ENCODE measurements at regions not wholly inside any gene's neighbourhood (a gene's known extent, or its start where the extent isn't known, plus 50 kb on each side); places are given as distances from the start of the nearest gene placed in this dataset.
A peak's percentile ranks its signal among the peaks of the same experiment; 100 is the strongest.

DNA sequence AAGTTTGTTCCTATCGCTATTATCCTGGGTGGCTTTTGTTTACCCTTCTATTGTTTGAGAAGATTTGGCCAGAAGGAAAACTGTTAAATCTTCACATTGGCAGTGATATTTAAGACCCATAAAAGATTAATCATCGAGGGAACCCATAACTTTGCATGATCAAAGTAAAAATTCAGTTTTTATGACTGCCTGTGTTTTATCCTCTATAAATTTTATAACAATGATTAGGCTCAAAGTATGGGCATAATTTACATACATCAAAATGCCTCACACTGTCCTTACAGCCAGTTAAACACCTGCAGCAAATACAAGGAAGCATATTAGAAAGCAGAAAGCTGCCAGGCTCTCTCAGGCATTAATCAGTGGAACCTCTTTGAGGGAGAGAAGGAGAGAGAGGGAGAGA, 289.1 kb downstream of the ICOS start:
- Histone ChIP-seq H3K4me3 (ENCODE audit: low read depth in 1 of 2, low read length in 2 of 2) (no peak overlapping the region), H3K27ac (ENCODE audit: low read depth in 2 of 2, low read length in 1 of 2) (no peak overlapping the region), H3K36me3 (ENCODE audit: control insufficient read depth in 2 of 2, insufficient read depth in 2 of 2, low read length in 1 of 2) (no peaks in the 10 kb centered on the region), H3K27me3 (ENCODE audit: control insufficient read depth in 1 of 2, insufficient read depth in 2 of 2, low read length in 2 of 2) (no peaks in the 10 kb centered on the region), H3K4me1 (ENCODE audit: control insufficient read depth in 2 of 2, insufficient read depth in 2 of 2, low read length in 1 of 2) (no peaks in the 10 kb centered on the region), H3K9me3 (ENCODE audit: control insufficient read depth in 2 of 2, insufficient read depth in 1 of 2, low read depth in 1 of 2, low read length in 1 of 2) (no peaks in the 10 kb centered on the region)
- 45% methylated on average over 2 of the region's 2 CpGs for WGBS, 2 donors

DNA sequence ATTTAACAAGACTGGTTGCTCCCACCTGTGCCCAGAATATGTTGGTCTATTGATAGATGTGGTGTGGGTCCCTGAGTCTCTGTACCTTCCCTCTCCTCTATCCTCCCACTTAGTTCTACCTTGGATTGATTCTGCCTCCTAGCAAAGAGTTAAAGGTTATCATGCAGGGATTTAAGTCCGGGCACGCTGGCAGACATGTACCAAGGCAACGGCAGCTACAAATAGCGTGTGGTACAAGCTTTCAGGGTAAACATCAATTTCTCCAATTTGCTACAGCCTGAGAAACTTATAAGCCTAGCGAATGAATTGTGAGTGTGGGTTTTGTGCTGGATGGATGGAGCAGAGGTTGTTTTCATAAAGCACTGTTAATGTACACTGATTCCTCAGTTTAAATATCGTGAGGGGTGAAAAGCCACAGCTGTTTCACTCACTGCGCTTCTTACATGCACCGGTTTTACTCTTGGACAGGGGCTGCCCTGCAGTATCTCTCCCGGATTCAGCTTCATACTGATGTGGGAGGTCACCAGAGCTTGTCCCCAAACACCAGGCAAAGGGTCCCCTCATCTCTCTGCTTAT, 289.8 kb downstream of the ICOS start:
- no peaks in the 10 kb centered on the region for H3K4me1 ChIP-seq (ENCODE audit: control insufficient read depth in 2 of 2, insufficient read depth in 2 of 2, low read length in 1 of 2)
- H3K27me3 ChIP-seq (ENCODE audit: control insufficient read depth in 1 of 2, insufficient read depth in 2 of 2, low read length in 2 of 2): no peaks in the 10 kb centered on the region
- WGBS, 2 donors: 36 to 38% methylated on average over 9 of the region's 9 CpGs
- H3K36me3 ChIP-seq (ENCODE audit: control insufficient read depth in 2 of 2, insufficient read depth in 2 of 2, low read length in 1 of 2): no peaks in the 10 kb centered on the region
- H3K4me3 ChIP-seq (ENCODE audit: low read depth in 1 of 2, low read length in 2 of 2): no peak overlapping the region
- no peak overlapping the region for H3K27ac ChIP-seq (ENCODE audit: low read depth in 2 of 2, low read length in 1 of 2)
- no peaks in the 10 kb centered on the region for H3K9me3 ChIP-seq (ENCODE audit: control insufficient read depth in 2 of 2, insufficient read depth in 1 of 2, low read depth in 1 of 2, low read length in 1 of 2)

DNA sequence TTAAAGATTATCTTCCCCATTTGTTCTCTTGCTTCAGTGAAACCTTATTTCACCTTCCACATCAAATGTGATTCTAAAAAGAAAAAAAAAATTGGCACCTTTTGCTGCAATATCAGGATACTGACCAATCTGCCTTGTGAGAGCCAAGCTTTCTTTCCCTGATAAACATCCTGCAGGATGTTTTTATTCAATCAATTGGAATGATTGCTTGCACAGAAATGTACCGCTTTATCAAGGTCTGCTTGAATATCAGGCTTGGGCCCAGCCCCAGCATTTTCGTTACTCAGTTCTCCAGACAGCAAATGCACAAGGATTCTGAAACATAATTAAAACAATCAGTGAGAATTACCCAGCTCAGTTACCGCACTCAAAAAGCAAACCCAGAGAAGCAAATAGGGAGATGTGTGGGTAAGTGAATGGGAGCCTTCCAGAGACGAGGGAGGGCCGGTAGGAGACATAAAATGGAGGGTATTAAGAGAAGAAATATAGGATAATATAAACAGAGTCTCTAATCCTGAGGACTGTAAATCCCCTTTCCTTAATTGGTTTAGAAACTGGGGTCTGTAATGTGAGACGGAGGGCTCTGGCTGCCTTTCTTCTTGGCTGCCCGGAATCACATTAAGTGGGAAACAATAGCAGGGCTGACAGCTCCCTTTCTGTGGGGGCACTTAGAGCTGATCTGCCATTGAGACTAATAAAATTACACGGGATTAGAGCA, 291.8 kb downstream of the ICOS start:
- Histone ChIP-seq H3K27me3 (ENCODE audit: control insufficient read depth in 1 of 2, insufficient read depth in 2 of 2, low read length in 2 of 2) (no peaks in the 10 kb centered on the region), H3K9me3 (ENCODE audit: control insufficient read depth in 2 of 2, insufficient read depth in 1 of 2, low read depth in 1 of 2, low read length in 1 of 2) (no peaks in the 10 kb centered on the region), H3K36me3 (ENCODE audit: control insufficient read depth in 2 of 2, insufficient read depth in 2 of 2, low read length in 1 of 2) (no peaks in the 10 kb centered on the region), H3K4me1 (ENCODE audit: control insufficient read depth in 2 of 2, insufficient read depth in 2 of 2, low read length in 1 of 2) (no peaks in the 10 kb centered on the region), H3K27ac (ENCODE audit: low read depth in 2 of 2, low read length in 1 of 2) (peak overlapping the region in 1 of 2 donors; percentile 9), H3K4me3 (ENCODE audit: low read depth in 1 of 2, low read length in 2 of 2) (no peak overlapping the region)
- WGBS, 2 donors: 66 to 67% methylated on average over 8 of the region's 8 CpGs

DNA sequence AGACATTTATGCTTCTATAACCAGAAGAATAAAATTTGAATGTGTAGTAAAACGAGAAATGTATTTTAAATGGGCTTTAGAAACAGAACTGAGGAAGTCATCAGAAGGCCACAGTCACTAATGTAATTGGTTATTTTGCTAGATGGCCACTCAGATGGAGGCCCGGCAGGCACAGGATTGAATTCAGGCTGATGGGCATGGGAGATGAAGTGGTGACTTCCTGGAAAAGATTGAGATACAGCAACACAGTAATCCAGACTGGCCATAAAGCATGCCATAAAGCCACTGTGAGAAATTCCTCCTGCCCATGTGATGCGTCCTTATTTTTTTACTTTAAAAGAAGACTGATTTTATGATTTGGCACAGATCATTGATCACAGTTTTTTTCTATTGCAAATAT, 297.7 kb downstream of the ICOS start:
- no peak overlapping the region for H3K27ac ChIP-seq (ENCODE audit: low read depth in 2 of 2, low read length in 1 of 2)
- H3K36me3 ChIP-seq (ENCODE audit: control insufficient read depth in 2 of 2, insufficient read depth in 2 of 2, low read length in 1 of 2): no peaks in the 10 kb centered on the region
- no peaks in the 10 kb centered on the region for H3K27me3 ChIP-seq (ENCODE audit: control insufficient read depth in 1 of 2, insufficient read depth in 2 of 2, low read length in 2 of 2)
- no peak overlapping the region for H3K4me3 ChIP-seq (ENCODE audit: low read depth in 1 of 2, low read length in 2 of 2)
- 90 to 91% methylated on average over 3 of the region's 3 CpGs for WGBS, 2 donors
- H3K9me3 ChIP-seq (ENCODE audit: control insufficient read depth in 2 of 2, insufficient read depth in 1 of 2, low read depth in 1 of 2, low read length in 1 of 2): no peaks in the 10 kb centered on the region
- no peaks in the 10 kb centered on the region for H3K4me1 ChIP-seq (ENCODE audit: control insufficient read depth in 2 of 2, insufficient read depth in 2 of 2, low read length in 1 of 2)

DNA sequence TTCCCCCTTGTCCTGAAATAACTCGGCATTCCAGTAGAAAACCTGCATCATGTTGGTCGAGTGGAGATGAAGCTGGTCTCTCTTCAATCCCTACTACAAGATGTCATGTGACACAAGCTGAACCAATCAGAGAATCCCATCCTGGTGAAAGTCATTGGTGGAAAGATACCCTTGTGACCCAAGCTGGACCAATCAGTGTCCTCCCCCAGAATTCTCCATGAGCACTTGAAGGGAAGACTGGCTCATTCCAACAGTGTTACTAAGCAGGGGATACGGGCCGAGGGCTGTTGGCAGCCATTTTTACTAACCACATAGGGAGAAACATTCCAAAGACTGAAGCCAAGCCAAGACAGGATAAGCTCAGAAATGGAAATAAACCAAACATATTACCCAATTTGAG, 298.3 kb downstream of the ICOS start:
- WGBS, 2 donors: 77 to 79% methylated on average over 4 of the region's 4 CpGs
- no peak overlapping the region for H3K27ac ChIP-seq (ENCODE audit: low read depth in 2 of 2, low read length in 1 of 2)

DNA sequence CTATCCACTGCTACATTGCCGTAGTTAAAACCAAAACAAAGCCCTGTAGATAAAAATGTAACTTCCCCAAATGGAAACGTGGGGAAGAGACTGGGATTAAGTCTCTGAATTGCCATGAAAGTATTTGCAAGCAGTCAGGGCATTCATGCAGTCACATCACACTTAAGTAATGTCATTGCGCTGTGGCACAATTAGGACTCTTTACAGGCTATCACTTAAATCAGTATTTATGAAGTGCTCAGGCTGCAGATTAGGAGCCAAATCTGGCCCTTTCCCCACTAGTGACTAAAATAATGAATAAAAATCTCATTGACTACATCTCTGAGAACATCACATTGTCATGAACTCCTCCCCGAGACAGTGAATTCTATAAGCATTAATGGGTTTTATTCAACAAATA, 300.9 kb downstream of the ICOS start:
- no peak overlapping the region for H3K4me3 ChIP-seq (ENCODE audit: low read depth in 1 of 2, low read length in 2 of 2)
- H3K36me3 ChIP-seq (ENCODE audit: control insufficient read depth in 2 of 2, insufficient read depth in 2 of 2, low read length in 1 of 2): no peaks in the 10 kb centered on the region
- no peaks in the 10 kb centered on the region for H3K27me3 ChIP-seq (ENCODE audit: control insufficient read depth in 1 of 2, insufficient read depth in 2 of 2, low read length in 2 of 2)
- H3K4me1 ChIP-seq (ENCODE audit: control insufficient read depth in 2 of 2, insufficient read depth in 2 of 2, low read length in 1 of 2): no peaks in the 10 kb centered on the region
- 77 to 79% methylated on average over 4 of the region's 4 CpGs for WGBS, 2 donors
- H3K27ac ChIP-seq (ENCODE audit: low read depth in 2 of 2, low read length in 1 of 2): no peak overlapping the region
- no peaks in the 10 kb centered on the region for H3K9me3 ChIP-seq (ENCODE audit: control insufficient read depth in 2 of 2, insufficient read depth in 1 of 2, low read depth in 1 of 2, low read length in 1 of 2)

More for the DNA sequence above, 298.3 kb downstream of the ICOS start:
- H3K4me3 ChIP-seq (ENCODE audit: low read depth in 1 of 2, low read length in 2 of 2): no peak overlapping the region
- H3K4me1 ChIP-seq (ENCODE audit: control insufficient read depth in 2 of 2, insufficient read depth in 2 of 2, low read length in 1 of 2): no peaks in the 10 kb centered on the region
- no peaks in the 10 kb centered on the region for H3K9me3 ChIP-seq (ENCODE audit: control insufficient read depth in 2 of 2, insufficient read depth in 1 of 2, low read depth in 1 of 2, low read length in 1 of 2)
- no peaks in the 10 kb centered on the region for H3K36me3 ChIP-seq (ENCODE audit: control insufficient read depth in 2 of 2, insufficient read depth in 2 of 2, low read length in 1 of 2)
- H3K27me3 ChIP-seq (ENCODE audit: control insufficient read depth in 1 of 2, insufficient read depth in 2 of 2, low read length in 2 of 2): no peaks in the 10 kb centered on the region

DNA sequence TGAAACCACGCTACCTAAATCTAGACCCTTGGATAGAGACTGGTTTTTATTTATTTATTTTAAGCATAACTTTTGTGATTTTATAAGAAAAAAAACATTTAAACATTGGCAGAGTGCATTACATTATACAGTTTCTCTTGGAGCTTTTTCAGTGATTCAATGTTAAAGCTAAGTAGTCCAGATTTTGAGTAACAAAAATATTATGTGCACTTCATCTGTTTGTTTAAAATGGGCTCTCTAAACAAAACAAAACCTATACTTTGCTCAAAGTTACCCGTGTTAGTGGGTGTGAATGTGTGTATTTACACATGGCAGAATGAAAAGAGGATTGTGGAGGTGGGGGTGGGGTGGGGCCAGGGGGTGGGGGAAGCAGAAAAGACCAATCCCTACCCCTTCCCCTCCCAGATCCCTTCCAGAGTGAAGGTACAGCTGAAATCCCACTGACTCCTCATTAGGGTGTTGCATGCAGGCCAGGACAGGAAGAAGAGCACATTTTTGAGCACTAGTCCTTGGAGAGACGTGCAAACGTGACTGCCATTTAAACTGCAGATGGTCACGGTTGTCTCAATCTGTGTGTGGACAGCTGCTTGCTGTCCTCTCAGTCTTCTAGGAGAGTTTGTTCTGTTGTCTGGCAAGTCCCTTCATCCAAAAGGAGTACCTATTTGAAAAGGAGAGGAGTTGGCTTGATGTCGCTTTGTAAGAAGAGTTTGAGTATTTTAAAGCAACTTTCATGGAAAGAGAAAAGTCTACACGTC, 303.0 kb downstream of the ICOS start:
- Histone ChIP-seq H3K27ac (ENCODE audit: low read depth in 2 of 2, low read length in 1 of 2) (no peak overlapping the region), H3K36me3 (ENCODE audit: control insufficient read depth in 2 of 2, insufficient read depth in 2 of 2, low read length in 1 of 2) (no peaks in the 10 kb centered on the region), H3K4me3 (ENCODE audit: low read depth in 1 of 2, low read length in 2 of 2) (no peak overlapping the region), H3K4me1 (ENCODE audit: control insufficient read depth in 2 of 2, insufficient read depth in 2 of 2, low read length in 1 of 2) (no peaks in the 10 kb centered on the region), H3K27me3 (ENCODE audit: control insufficient read depth in 1 of 2, insufficient read depth in 2 of 2, low read length in 2 of 2) (no peaks in the 10 kb centered on the region), H3K9me3 (ENCODE audit: control insufficient read depth in 2 of 2, insufficient read depth in 1 of 2, low read depth in 1 of 2, low read length in 1 of 2) (no peaks in the 10 kb centered on the region)
- WGBS, 2 donors: 72 to 77% methylated on average over 7 of the region's 7 CpGs

DNA sequence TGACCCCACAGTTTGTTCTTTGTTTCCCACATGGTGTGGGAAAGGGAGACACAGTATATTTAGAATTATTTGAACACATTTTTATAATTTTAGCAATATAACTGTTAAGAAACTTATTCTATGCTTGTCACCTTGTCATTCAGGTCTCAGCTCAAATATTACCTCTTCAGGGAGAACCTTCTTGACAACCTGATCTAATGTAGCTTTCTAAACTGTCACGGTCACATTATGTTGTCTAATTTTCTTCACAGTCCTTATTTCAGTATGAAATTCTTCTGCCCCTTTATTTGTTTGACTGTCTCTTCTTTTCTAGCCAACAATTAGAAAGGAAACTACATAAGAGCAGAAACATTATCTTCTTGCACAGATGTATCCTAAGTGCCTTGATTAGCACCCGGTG, 304.3 kb upstream of the PARD3B start:
- no peak overlapping the region for H3K4me3 ChIP-seq (ENCODE audit: low read depth in 1 of 2, low read length in 2 of 2)

DNA sequence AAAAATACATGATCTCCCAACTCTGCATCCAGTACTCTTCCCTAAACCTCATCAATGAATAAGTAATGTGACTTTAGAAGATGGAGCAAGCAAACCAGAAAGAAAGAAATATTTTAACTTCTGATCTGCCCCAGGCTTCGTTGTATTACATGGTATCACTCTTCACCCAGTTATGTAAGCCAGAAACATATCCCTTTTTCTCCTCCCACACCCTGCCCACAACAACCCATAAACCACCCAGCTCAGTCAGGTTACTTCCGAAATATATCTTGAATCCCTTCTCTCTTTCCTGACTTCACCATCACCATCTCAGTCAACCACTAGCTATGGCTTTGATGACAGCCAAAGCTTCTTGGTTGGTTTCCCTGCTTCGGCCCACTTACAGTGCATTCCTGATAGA, 295.8 kb upstream of the PARD3B start:
- H3K4me3 ChIP-seq (ENCODE audit: low read depth in 1 of 2, low read length in 2 of 2): no peak overlapping the region
- 94 to 95% methylated on average over 3 of the region's 3 CpGs for WGBS, 2 donors
- H3K27me3 ChIP-seq (ENCODE audit: control insufficient read depth in 1 of 2, insufficient read depth in 2 of 2, low read length in 2 of 2): no peaks in the 10 kb centered on the region
- no peaks in the 10 kb centered on the region for H3K4me1 ChIP-seq (ENCODE audit: control insufficient read depth in 2 of 2, insufficient read depth in 2 of 2, low read length in 1 of 2)
- no peak overlapping the region for H3K27ac ChIP-seq (ENCODE audit: low read depth in 2 of 2, low read length in 1 of 2)
- no peaks in the 10 kb centered on the region for H3K9me3 ChIP-seq (ENCODE audit: control insufficient read depth in 2 of 2, insufficient read depth in 1 of 2, low read depth in 1 of 2, low read length in 1 of 2)
- H3K36me3 ChIP-seq (ENCODE audit: control insufficient read depth in 2 of 2, insufficient read depth in 2 of 2, low read length in 1 of 2): no peaks in the 10 kb centered on the region

More for the DNA sequence above, 304.3 kb upstream of the PARD3B start:
- WGBS, 2 donors: 84 to 90% methylated on average over 2 of the region's 2 CpGs
- Histone ChIP-seq H3K27ac (ENCODE audit: low read depth in 2 of 2, low read length in 1 of 2) (no peak overlapping the region), H3K27me3 (ENCODE audit: control insufficient read depth in 1 of 2, insufficient read depth in 2 of 2, low read length in 2 of 2) (no peaks in the 10 kb centered on the region), H3K36me3 (ENCODE audit: control insufficient read depth in 2 of 2, insufficient read depth in 2 of 2, low read length in 1 of 2) (no peaks in the 10 kb centered on the region), H3K4me1 (ENCODE audit: control insufficient read depth in 2 of 2, insufficient read depth in 2 of 2, low read length in 1 of 2) (no peaks in the 10 kb centered on the region), H3K9me3 (ENCODE audit: control insufficient read depth in 2 of 2, insufficient read depth in 1 of 2, low read depth in 1 of 2, low read length in 1 of 2) (no peaks in the 10 kb centered on the region)

Measured in esophagus (tissue), 2 donors.